ENCODE measurements at regions not wholly inside any gene's neighbourhood (a gene's known extent, or its start where the extent isn't known, plus 50 kb on each side); places are given as distances from the start of the nearest gene placed in this dataset.

DNA sequence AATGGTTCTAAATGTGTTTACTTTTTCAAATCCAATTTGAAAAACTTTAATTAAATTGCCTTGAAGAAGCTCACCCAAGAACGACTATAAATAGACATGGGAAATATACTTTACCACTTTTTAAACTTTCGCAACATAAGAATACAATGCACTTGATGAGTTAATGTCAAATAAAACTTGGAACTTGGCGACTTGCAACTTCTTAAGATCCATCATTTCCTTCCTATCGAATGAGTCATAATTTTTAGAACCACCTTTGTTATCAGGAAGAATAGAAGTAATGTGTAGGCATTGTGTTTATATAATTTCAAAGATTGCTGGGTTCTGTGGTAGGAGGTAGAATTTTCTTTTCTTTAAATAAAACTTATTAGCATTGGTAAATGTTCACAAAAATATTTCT lies 1417.4 kb upstream of the FLRT2 start:
- TF ChIP-seq POLR2AphosphoS5 (IDR thresholded peaks at IDR 0.05; ENCODE audit: low read depth, low read length) (no peak), SPI1 (IDR thresholded peaks at IDR 0.05; ENCODE audit: low read depth, low read length) (no peak), POLR2A (IDR thresholded peaks at IDR 0.05; ENCODE audit: low read depth, low read length) (no peak), PAX5 (IDR thresholded peaks at IDR 0.05; ENCODE audit: insufficient read depth, low read length, severe bottlenecking) (no peak), POU2F2 (IDR thresholded peaks at IDR 0.05; ENCODE audit: low read depth, low read length) (no peak)

Data from GM12891 (cell line).